ENCODE measurements at regions not wholly inside any gene's neighbourhood (a gene's known extent, or its start where the extent isn't known, plus 50 kb on each side); places are given as distances from the start of the nearest gene placed in this dataset.

GRCh38 chr19:27529158-27529557 is 1683.8 kb downstream of the UQCRFS1 start:
- H3K4me1 ChIP-seq (ENCODE audit: low read length), result no peaks in the 10 kb centered on the region
- H3K4me2 ChIP-seq (ENCODE audit: low read depth, low read length, poor library complexity, severe bottlenecking), result no peak overlapping the region
- H3K9me3 ChIP-seq (ENCODE audit: low read length), result peaks cover 70% of the 10 kb centered on the region
- no peaks in the 10 kb centered on the region for H3K27me3 ChIP-seq (ENCODE audit: low read length)
- DNase-seq, result no peak
- H3K4me3 ChIP-seq (ENCODE audit: low read length), result no peak overlapping the region
- no peaks in the 10 kb centered on the region for H3K79me2 ChIP-seq (ENCODE audit: low read length)
- no peaks in the 10 kb centered on the region for H3K9me2 ChIP-seq (replicated peaks; ENCODE audit: insufficient read depth, low read length)
- no peak overlapping the region for H2AFZ ChIP-seq (ENCODE audit: low read length)
- H4K20me1 ChIP-seq (ENCODE audit: insufficient read depth, low read depth, low read length), result no peaks in the 10 kb centered on the region
- peaks cover 3% of the 10 kb centered on the region; the same call in 1 of the 2 replicates for H3K36me3 ChIP-seq (ENCODE audit: insufficient read depth, low read length)
- no peak overlapping the region for H3K9ac ChIP-seq (ENCODE audit: low read length)
- no peak overlapping the region for H3K27ac ChIP-seq (ENCODE audit: low read length)

- Histone ChIP-seq H3K79me2 (ENCODE audit: low read length) (no peaks in the 10 kb centered on the region), H3K4me1 (ENCODE audit: low read length) (no peaks in the 10 kb centered on the region), H3K9ac (ENCODE audit: low read length) (no peak overlapping the region), H3K9me2 (replicated peaks; ENCODE audit: insufficient read depth, low read length) (no peaks in the 10 kb centered on the region), H2AFZ (ENCODE audit: low read length) (no peak overlapping the region), H3K27ac (ENCODE audit: low read length) (no peak overlapping the region), H3K36me3 (ENCODE audit: insufficient read depth, low read length) (0 out of 2 replicates have a peak, but pooled peaks cover 3% of the 10 kb centered on the region), H3K4me3 (ENCODE audit: low read length) (no peak overlapping the region), H3K27me3 (ENCODE audit: low read length) (no peaks in the 10 kb centered on the region), H4K20me1 (ENCODE audit: insufficient read depth, low read depth, low read length) (no peaks in the 10 kb centered on the region), H3K4me2 (ENCODE audit: low read depth, low read length, poor library complexity, severe bottlenecking) (no peak overlapping the region), H3K9me3 (ENCODE audit: low read length) (peaks cover 55% of the 10 kb centered on the region)
- no peak for DNase-seq
These were observed 1690.7 kb downstream of the UQCRFS1 start for GRCh38 chr19:27522223-27522622.
